ENCODE measurements at regions not wholly inside any gene's neighbourhood (a gene's known extent, or its start where the extent isn't known, plus 50 kb on each side); places are given as distances from the start of the nearest gene placed in this dataset.

- TF ChIP-seq CTCF (IDR thresholded peaks at IDR 0.05) (no peak), POLR2A (IDR thresholded peaks at IDR 0.05) (no peak), EP300 (IDR thresholded peaks at IDR 0.05) (no peak)
Observed at GRCh38 chr5:28831042-28831441, 1792.7 kb upstream of the CDH9 start.

Data from ovary (tissue), 3 donors.